Peyer's patch (tissue), 4 donors: ENCODE measurements at regions not wholly inside any gene's neighbourhood (a gene's known extent, or its start where the extent isn't known, plus 50 kb on each side); places are given as distances from the start of the nearest gene placed in this dataset.

Source experiments
- CTCF ChIP-seq, 6 experiments: fragments of 450-650 bp in 4 of 6; fragments of 200-600 bp in 2 of 6; sonication (generic) in 1 of 6; IDR thresholded peaks; one replicate each; pipeline ENCODE4 v1.5.1; 2017 to 2019; ENCODE audit warnings: antibody characterized with exemption in 6 of 6, mild to moderate bottlenecking in 3 of 6, moderate library complexity in 1 of 6
- POLR2A ChIP-seq, 2 donors: fragments of 450-650 bp; IDR thresholded peaks; one replicate each; pipeline ENCODE4 v1.5.1; 2017; ENCODE audit warnings: antibody characterized with exemption in 2 of 2, mild to moderate bottlenecking in 2 of 2, moderate library complexity in 2 of 2

- no peak for TF ChIP-seq CTCF (IDR thresholded peaks at IDR 0.05)
- no peak for TF ChIP-seq POLR2A (IDR thresholded peaks at IDR 0.05)
Observed at GRCh38 chr6:164962805-164963204, 346.6 kb downstream of the C6orf118 start.
